GM13976 (cell line): ENCODE measurements at regions not wholly inside any gene's neighbourhood (a gene's known extent, or its start where the extent isn't known, plus 50 kb on each side); places are given as distances from the start of the nearest gene placed in this dataset.

Source experiments
- DNase-seq: peaks from one replicate; pipeline ENCODE4 v3.0.0; 2012; ENCODE audit warnings: low spot score
- CTCF ChIP-seq: IDR thresholded peaks from 2 replicates; pipeline ENCODE4 v1.5.1; 2012; ENCODE audit warnings: borderline replicate concordance, mild to moderate bottlenecking; ENCODE audit not compliant: insufficient read depth; ENCODE audit errors: extremely low read depth, missing control alignments, control extremely low read depth
- in situ Hi-C: fragments of 300-500 bp; cut with MboI; formaldehyde crosslinking; loops from one replicate; pipeline ENCODE4 v1.12.0; 2022; ENCODE audit warnings: low sequenced_read_pairs, mixed read lengths, inconsistent platforms; ENCODE audit not compliant: unreplicated experiment

GRCh38 chr9:115241641-115242040 lies 123.7 kb upstream of the TNC start:
- TF ChIP-seq CTCF: no peak
- in situ Hi-C loops: no loop called here
- DNase-seq: no peak

GRCh38 chr9:115249488-115249887 lies 131.5 kb upstream of the TNC start:
- DNase-seq: no peak
- TF ChIP-seq CTCF: no peak

GRCh38 chr9:115250621-115251032 lies 132.7 kb upstream of the TNC start:
- no peak for TF ChIP-seq CTCF
- DNase-seq: no peak
- in situ Hi-C loops: no loop called here

More at GRCh38 chr9:115249488-115249887, 131.5 kb upstream of the TNC start:
- in situ Hi-C loops: no loop called here

- TF ChIP-seq CTCF: no peak
- DNase-seq: no peak
- in situ Hi-C loops: no loop called here
Observed at GRCh38 chr9:115254287-115255180, 136.6 kb upstream of the TNC start.

GRCh38 chr9:115261656-115262081 lies 143.7 kb upstream of the TNC start:
- DNase-seq: no peak
- in situ Hi-C loops: no loop called here
- no peak for TF ChIP-seq CTCF

- no peak for TF ChIP-seq CTCF
- no peak for DNase-seq
- in situ Hi-C loops: no loop called here
Observed at GRCh38 chr9:115262477-115262876, 144.5 kb upstream of the TNC start.

GRCh38 chr9:115262952-115263351 lies 145.0 kb upstream of the TNC start:
- DNase-seq: no peak

More at GRCh38 chr9:115262952-115263351, 145.0 kb upstream of the TNC start:
- in situ Hi-C loops: no loop called here
- TF ChIP-seq CTCF: no peak
